ENCODE measurements at regions not wholly inside any gene's neighbourhood (a gene's known extent, or its start where the extent isn't known, plus 50 kb on each side); places are given as distances from the start of the nearest gene placed in this dataset.

- Histone ChIP-seq H3K9me3 (ENCODE audit: control insufficient read depth in 4 of 4, low read length in 3 of 4) (no peaks in the 10 kb centered on the region), H3K27me3 (ENCODE audit: control insufficient read depth in 4 of 4, insufficient read depth in 4 of 4, low read length in 3 of 4) (peaks cover 0 to 4% (median 2%) of the 10 kb centered on the region in 4 donors), H3K36me3 (ENCODE audit: control insufficient read depth in 4 of 4, insufficient read depth in 3 of 4, low read depth in 1 of 4, low read length in 3 of 4) (no peaks in the 10 kb centered on the region), H3K4me3 (ENCODE audit: low read depth in 1 of 3, low read length in 3 of 3) (no peak overlapping the region), H3K9ac (ENCODE audit: low read depth in 1 of 2, low read length in 2 of 2) (no peak overlapping the region), H3K27ac (ENCODE audit: low read depth in 1 of 2, low read length in 2 of 2) (no peak overlapping the region), H3K4me1 (ENCODE audit: control insufficient read depth in 4 of 4, insufficient read depth in 4 of 4, low read length in 3 of 4) (no peaks in the 10 kb centered on the region)
- WGBS = 77% methylated on average over 2 of the region's 2 CpGs
- no peak for TF ChIP-seq TAF1 (conservative IDR thresholded peaks at IDR 0.05)
- TF ChIP-seq EGR1 (IDR thresholded peaks at IDR 0.05; ENCODE audit: low read depth in 2 of 2) = no peak
- no peak for TF ChIP-seq GABPA (IDR thresholded peaks at IDR 0.05 in 1 of 2, conservative IDR thresholded peaks at IDR 0.05 in 1 of 2)
- TF ChIP-seq MAX (IDR thresholded peaks at IDR 0.05) = no peak
- DNase-seq (ENCODE audit: low spot score) = no peak
Measured at GRCh38 chr9:1446671-1447070, 396.5 kb downstream of the DMRT2 start.

GRCh38 chr9:1453636-1454035, 403.5 kb downstream of the DMRT2 start:
- Histone ChIP-seq H3K27ac (ENCODE audit: low read depth in 1 of 2, low read length in 2 of 2) (no peak overlapping the region), H3K4me3 (ENCODE audit: low read depth in 1 of 3, low read length in 3 of 3) (no peak overlapping the region), H3K36me3 (ENCODE audit: control insufficient read depth in 4 of 4, insufficient read depth in 3 of 4, low read depth in 1 of 4, low read length in 3 of 4) (no peaks in the 10 kb centered on the region), H3K4me1 (ENCODE audit: control insufficient read depth in 4 of 4, insufficient read depth in 4 of 4, low read length in 3 of 4) (no peaks in the 10 kb centered on the region), H3K9me3 (ENCODE audit: control insufficient read depth in 4 of 4, low read length in 3 of 4) (no peaks in the 10 kb centered on the region), H3K9ac (ENCODE audit: low read depth in 1 of 2, low read length in 2 of 2) (no peak overlapping the region), H3K27me3 (ENCODE audit: control insufficient read depth in 4 of 4, insufficient read depth in 4 of 4, low read length in 3 of 4) (peaks cover 0 to 3% (median 0%) of the 10 kb centered on the region in 4 donors)
- TF ChIP-seq JUND (IDR thresholded peaks at IDR 0.05) (no peak), CTCF (IDR thresholded peaks at IDR 0.05; ENCODE audit: low read depth, low read length, missing input control) (no peak), SP1 (IDR thresholded peaks at IDR 0.05) (no peak), ATF3 (IDR thresholded peaks at IDR 0.05) (no peak), YY1 (IDR thresholded peaks at IDR 0.05) (no peak), ZBTB33 (IDR thresholded peaks at IDR 0.05) (no peak), MAX (IDR thresholded peaks at IDR 0.05) (no peak), HNF4A (conservative IDR thresholded peaks at IDR 0.05) (no peak), EGR1 (IDR thresholded peaks at IDR 0.05; ENCODE audit: low read depth in 2 of 2) (no peak), FOXA1 (IDR thresholded peaks at IDR 0.05) (no peak), GABPA (IDR thresholded peaks at IDR 0.05 in 1 of 2, conservative IDR thresholded peaks at IDR 0.05 in 1 of 2) (no peak), NR2F2 (IDR thresholded peaks at IDR 0.05) (no peak)
- WGBS = 71% methylated on average over 4 of the region's 4 CpGs
- no peak for DNase-seq (ENCODE audit: low spot score)

GRCh38 chr9:1454211-1454610, 404.1 kb downstream of the DMRT2 start:
- H3K27ac ChIP-seq (ENCODE audit: low read depth in 1 of 2, low read length in 2 of 2) = no peak overlapping the region
- no peaks in the 10 kb centered on the region for H3K9me3 ChIP-seq (ENCODE audit: control insufficient read depth in 4 of 4, low read length in 3 of 4)
- H3K9ac ChIP-seq (ENCODE audit: low read depth in 1 of 2, low read length in 2 of 2) = no peak overlapping the region
- no peak overlapping the region for H3K4me3 ChIP-seq (ENCODE audit: low read depth in 1 of 3, low read length in 3 of 3)
- WGBS = 52% methylated on average over 1 of the region's 1 CpG
- TF ChIP-seq RAD21 (IDR thresholded peaks at IDR 0.05) = no peak
- no peak for TF ChIP-seq SP1 (IDR thresholded peaks at IDR 0.05)
- TF ChIP-seq ATF3 (IDR thresholded peaks at IDR 0.05) = no peak
- no peak for TF ChIP-seq NR2F2 (IDR thresholded peaks at IDR 0.05)
- TF ChIP-seq FOXA1 (IDR thresholded peaks at IDR 0.05) = no peak
- no peak for TF ChIP-seq HNF4G (IDR thresholded peaks at IDR 0.05)
- TF ChIP-seq CTCF (IDR thresholded peaks at IDR 0.05; ENCODE audit: low read depth, low read length, missing input control) = no peak
- DNase-seq (ENCODE audit: low spot score) = no peak
- H3K27me3 ChIP-seq (ENCODE audit: control insufficient read depth in 4 of 4, insufficient read depth in 4 of 4, low read length in 3 of 4) = peaks cover 0 to 2% (median 0%) of the 10 kb centered on the region in 4 donors
- H3K36me3 ChIP-seq (ENCODE audit: control insufficient read depth in 4 of 4, insufficient read depth in 3 of 4, low read depth in 1 of 4, low read length in 3 of 4) = no peaks in the 10 kb centered on the region
- H3K4me1 ChIP-seq (ENCODE audit: control insufficient read depth in 4 of 4, insufficient read depth in 4 of 4, low read length in 3 of 4) = no peaks in the 10 kb centered on the region

Measured in liver (tissue), 8 donors.